Calu3 (cell line): ENCODE measurements at regions not wholly inside any gene's neighbourhood (a gene's known extent, or its start where the extent isn't known, plus 50 kb on each side); places are given as distances from the start of the nearest gene placed in this dataset.

Source experiments
- BruUV-seq: library from RNA; stranded (reverse); fragments of 400-500 nt; replicated peaks from 2 replicates; lab custom pipeline; 2021; lab: Mats Ljungman, UMichigan
- CTCF ChIA-PET: fragments of 300-600 bp; sonication (Branson Sonifier 250); formaldehyde crosslinking; loops from one replicate; lab custom pipeline; 2022; ENCODE audit warnings: antibody characterized with exemption; lab: Charles Lee
- DNase-seq: peaks from one replicate; pipeline ENCODE4 v3.0.0; 2022
- H3K27ac Mint-ChIP-seq: one replicate; pipeline ENCODE4 v1.8.0; 2022; ENCODE audit warnings: mixed read lengths; ENCODE audit not compliant: unreplicated experiment
- H3K27me3 Mint-ChIP-seq: one replicate; pipeline ENCODE4 v1.8.0; 2022; ENCODE audit warnings: mixed read lengths; ENCODE audit not compliant: unreplicated experiment
- H3K36me3 Mint-ChIP-seq: one replicate; pipeline ENCODE4 v1.8.0; 2022; ENCODE audit warnings: mild to moderate bottlenecking, moderate library complexity, mixed read lengths; ENCODE audit not compliant: insufficient read depth, unreplicated experiment
- H3K4me1 Mint-ChIP-seq: one replicate; pipeline ENCODE4 v1.8.0; 2022; ENCODE audit warnings: mild to moderate bottlenecking, low read depth, mixed read lengths; ENCODE audit not compliant: unreplicated experiment
- H3K4me3 Mint-ChIP-seq: one replicate; pipeline ENCODE4 v1.8.0; 2022; ENCODE audit warnings: mild to moderate bottlenecking, low read depth, moderate library complexity, mixed read lengths; ENCODE audit not compliant: unreplicated experiment
- H3K9me3 Mint-ChIP-seq: one replicate; pipeline ENCODE4 v1.8.0; 2022; ENCODE audit warnings: low read depth, mixed read lengths; ENCODE audit not compliant: unreplicated experiment
- intact Hi-C: fragments of 100-400 bp; cut with micrococcal nuclease; formaldehyde crosslinking; loops from one replicate; pipeline ENCODE4 v1.10.0; 2022; ENCODE audit not compliant: unreplicated experiment
- TF ChIP-seq, protein P1 (sequence below): fragments of 200-600 bp; IDR thresholded peaks from one replicate; pipeline ENCODE4 v1.8.0; 2022; ENCODE audit warnings: antibody characterized with exemption; ENCODE audit not compliant: unreplicated experiment

DNA sequence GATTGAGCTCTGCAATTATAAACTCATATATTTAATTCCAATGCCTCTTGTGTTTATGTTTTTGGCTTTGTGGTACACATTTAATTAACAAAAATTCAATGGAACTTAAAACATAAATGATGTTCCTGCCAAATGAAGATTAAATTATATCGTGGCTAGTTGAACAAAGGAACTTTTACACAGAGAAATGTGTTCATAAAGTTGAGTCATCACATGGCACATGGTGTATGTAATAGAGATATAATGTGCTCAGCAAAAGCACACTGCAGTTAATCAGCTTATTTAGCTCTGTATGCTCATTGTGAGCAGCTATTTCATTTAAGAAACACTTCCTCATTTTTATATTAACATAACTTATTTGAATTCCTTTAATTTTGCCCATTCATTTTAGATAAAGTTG is 1295.6 kb upstream of the CITED2 start:
- BruUV-seq: no TSS peak
- intact Hi-C loops: no loop called here
- no peaks in the 10 kb centered on the region for H3K27me3 Mint-ChIP-seq

DNA sequence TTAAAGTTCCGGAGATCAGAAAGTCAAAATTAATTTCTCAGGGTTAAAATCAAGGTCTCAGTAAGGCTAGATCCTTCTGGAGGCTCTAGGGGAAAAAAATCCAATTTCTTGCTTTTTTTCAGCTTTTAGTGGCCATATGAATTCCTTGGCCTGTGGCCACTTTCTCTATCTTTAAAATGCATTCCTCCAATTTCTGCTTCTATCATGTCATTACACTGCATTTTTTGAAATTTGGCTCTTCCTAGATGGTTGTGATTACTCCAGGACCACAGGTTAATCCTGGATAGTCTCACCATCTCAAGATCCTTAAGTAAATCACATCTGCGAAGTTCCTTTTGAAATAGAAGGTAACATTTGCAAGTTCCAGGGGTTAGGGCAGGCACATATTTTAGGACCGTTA is 1294.9 kb upstream of the CITED2 start:
- Mint-ChIP-seq H3K27me3 (no peaks in the 10 kb centered on the region), H3K27ac (no peak overlapping the region), H3K9me3 (peaks cover 3% of the 10 kb centered on the region), H3K4me3 (no peak overlapping the region), H3K4me1 (no peaks in the 10 kb centered on the region), H3K36me3 (no peaks in the 10 kb centered on the region)
- CTCF ChIA-PET: no interaction called here
- no TSS peak for BruUV-seq
- TF ChIP-seq, protein P1, sequence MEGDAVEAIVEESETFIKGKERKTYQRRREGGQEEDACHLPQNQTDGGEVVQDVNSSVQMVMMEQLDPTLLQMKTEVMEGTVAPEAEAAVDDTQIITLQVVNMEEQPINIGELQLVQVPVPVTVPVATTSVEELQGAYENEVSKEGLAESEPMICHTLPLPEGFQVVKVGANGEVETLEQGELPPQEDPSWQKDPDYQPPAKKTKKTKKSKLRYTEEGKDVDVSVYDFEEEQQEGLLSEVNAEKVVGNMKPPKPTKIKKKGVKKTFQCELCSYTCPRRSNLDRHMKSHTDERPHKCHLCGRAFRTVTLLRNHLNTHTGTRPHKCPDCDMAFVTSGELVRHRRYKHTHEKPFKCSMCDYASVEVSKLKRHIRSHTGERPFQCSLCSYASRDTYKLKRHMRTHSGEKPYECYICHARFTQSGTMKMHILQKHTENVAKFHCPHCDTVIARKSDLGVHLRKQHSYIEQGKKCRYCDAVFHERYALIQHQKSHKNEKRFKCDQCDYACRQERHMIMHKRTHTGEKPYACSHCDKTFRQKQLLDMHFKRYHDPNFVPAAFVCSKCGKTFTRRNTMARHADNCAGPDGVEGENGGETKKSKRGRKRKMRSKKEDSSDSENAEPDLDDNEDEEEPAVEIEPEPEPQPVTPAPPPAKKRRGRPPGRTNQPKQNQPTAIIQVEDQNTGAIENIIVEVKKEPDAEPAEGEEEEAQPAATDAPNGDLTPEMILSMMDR: no peak
- intact Hi-C loops: no loop called here
- DNase-seq: no peak

More for the DNA sequence above, 1295.6 kb upstream of the CITED2 start:
- Mint-ChIP-seq H3K27ac (no peak overlapping the region), H3K4me1 (no peaks in the 10 kb centered on the region), H3K36me3 (no peaks in the 10 kb centered on the region), H3K9me3 (peaks cover 3% of the 10 kb centered on the region), H3K4me3 (no peak overlapping the region)
- no peak for DNase-seq
- CTCF ChIA-PET: no interaction called here
- TF ChIP-seq, protein P1: no peak

DNA sequence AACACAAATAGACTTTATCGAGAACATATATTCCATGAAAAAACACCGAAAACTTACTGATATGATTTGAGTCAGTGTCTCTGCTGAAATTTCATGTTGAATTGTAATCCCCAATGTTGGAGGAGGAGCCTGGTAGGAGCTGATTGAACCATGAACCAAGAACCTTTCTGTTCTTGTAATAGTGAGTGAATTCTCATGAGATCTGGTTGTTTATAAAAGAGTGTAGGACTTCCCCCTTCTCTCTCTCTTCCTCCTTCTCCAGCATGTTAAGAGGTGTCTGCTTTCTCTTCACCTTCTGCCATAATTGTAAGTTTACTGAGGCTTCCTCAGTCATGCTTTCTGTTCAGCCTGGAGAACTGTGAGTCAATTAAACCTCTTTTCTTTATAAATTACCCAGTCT is 1289.3 kb upstream of the CITED2 start:
- no peaks in the 10 kb centered on the region for H3K36me3 Mint-ChIP-seq
- intact Hi-C loops: no loop called here
- H3K4me1 Mint-ChIP-seq: no peaks in the 10 kb centered on the region
- no peaks in the 10 kb centered on the region for H3K27me3 Mint-ChIP-seq
- TF ChIP-seq, protein P1: no peak
- DNase-seq: no peak
- CTCF ChIA-PET: no interaction called here
- H3K9me3 Mint-ChIP-seq: no peaks in the 10 kb centered on the region
- no TSS peak for BruUV-seq
- H3K4me3 Mint-ChIP-seq: no peak overlapping the region
- H3K27ac Mint-ChIP-seq: no peak overlapping the region

DNA sequence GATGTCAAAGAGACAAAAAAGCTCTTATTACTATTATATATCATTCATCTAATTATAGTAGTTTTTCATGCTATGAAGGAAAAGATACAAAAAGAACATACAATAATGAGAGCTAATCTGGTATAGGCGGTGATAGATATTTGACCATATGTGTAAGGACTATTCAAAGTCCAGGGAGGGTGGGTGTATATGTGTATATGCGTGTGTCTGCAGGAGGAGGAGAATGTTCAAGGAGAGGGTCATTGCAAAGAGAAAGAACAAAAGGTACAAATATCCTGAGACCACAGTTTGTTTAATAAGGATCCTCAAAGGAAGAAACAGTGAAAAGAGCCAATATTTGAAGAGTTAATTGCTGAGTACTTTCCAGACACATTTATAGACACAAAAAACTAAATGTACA is 1288.6 kb upstream of the CITED2 start:
- H3K4me1 Mint-ChIP-seq: no peaks in the 10 kb centered on the region

More for the DNA sequence above, 1288.6 kb upstream of the CITED2 start:
- intact Hi-C loops: no loop called here
- no peak for DNase-seq
- Mint-ChIP-seq H3K36me3 (no peaks in the 10 kb centered on the region), H3K4me3 (no peak overlapping the region), H3K27me3 (no peaks in the 10 kb centered on the region), H3K9me3 (no peaks in the 10 kb centered on the region), H3K27ac (no peak overlapping the region)
- CTCF ChIA-PET: no interaction called here
- TF ChIP-seq, protein P1: no peak
- no TSS peak for BruUV-seq
